NOMO-1 (cell line): ENCODE measurements at regions not wholly inside any gene's neighbourhood (a gene's known extent, or its start where the extent isn't known, plus 50 kb on each side); places are given as distances from the start of the nearest gene placed in this dataset.

Experiments used
- DNase-seq, 2 experiments: peaks; one replicate each; lab custom pipeline; 2025; ENCODE audit not compliant: unreplicated experiment in 2 of 2; lab: John Stamatoyannopoulos, UW

GRCh38 chr16:85429776-85430522 is 183.2 kb upstream of the GSE1 start:
- DNase-seq = no peak

- no peak for DNase-seq
Measured at GRCh38 chr16:85430523-85431421, 182.3 kb upstream of the GSE1 start.

- no peak for DNase-seq
Measured at GRCh38 chr16:85431431-85432124, 181.5 kb upstream of the GSE1 start.

GRCh38 chr16:85432606-85433005 is 180.5 kb upstream of the GSE1 start:
- no peak for DNase-seq

- DNase-seq = no peak
Measured at GRCh38 chr16:85433477-85433876, 179.6 kb upstream of the GSE1 start.

- no peak for DNase-seq
Measured at GRCh38 chr16:85435286-85435685, 177.8 kb upstream of the GSE1 start.

GRCh38 chr16:85435700-85436099 is 177.4 kb upstream of the GSE1 start:
- DNase-seq = no peak

- DNase-seq = no peak
Measured at GRCh38 chr16:85436207-85436606, 176.9 kb upstream of the GSE1 start.

- no peak for DNase-seq
Measured at GRCh38 chr16:85436636-85437165, 176.4 kb upstream of the GSE1 start.

GRCh38 chr16:85437166-85438052 is 175.7 kb upstream of the GSE1 start:
- DNase-seq = peak; percentile 11 to 21

- DNase-seq = no peak
Measured at GRCh38 chr16:85438981-85439685, 174.0 kb upstream of the GSE1 start.

GRCh38 chr16:85440744-85441143 is 172.4 kb upstream of the GSE1 start:
- DNase-seq = no peak

- no peak for DNase-seq
Measured at GRCh38 chr16:85441189-85441889, 171.8 kb upstream of the GSE1 start.

GRCh38 chr16:85441890-85442670 is 171.0 kb upstream of the GSE1 start:
- DNase-seq = no peak

GRCh38 chr16:85443116-85443515 is 170.0 kb upstream of the GSE1 start:
- DNase-seq = no peak

- DNase-seq = no peak
Measured at GRCh38 chr16:85443531-85443930, 169.6 kb upstream of the GSE1 start.

GRCh38 chr16:85445064-85445778 is 167.9 kb upstream of the GSE1 start:
- no peak for DNase-seq
